H9 (cell line): ENCODE measurements at regions not wholly inside any gene's neighbourhood (a gene's known extent, or its start where the extent isn't known, plus 50 kb on each side); places are given as distances from the start of the nearest gene placed in this dataset.

Source experiments
- DNase-seq: peaks from one replicate; pipeline ENCODE4 v3.0.0-alpha.2; 2017
- H2AFZ ChIP-seq: one replicate; pipeline ENCODE4 v1.6.1; 2013; ENCODE audit warnings: mild to moderate bottlenecking, low read length, control low read depth, moderate library complexity
- H2AK5ac ChIP-seq: 2 replicates; pipeline ENCODE4 v1.6.1; 2013; ENCODE audit warnings: low read length, control low read depth, mixed read lengths; ENCODE audit not compliant: insufficient read length
- H2BK120ac ChIP-seq: one replicate; pipeline ENCODE4 v1.6.1; 2013; ENCODE audit warnings: low read depth, mild to moderate bottlenecking, low read length, control low read depth, inconsistent platforms; ENCODE audit not compliant: poor library complexity, severe bottlenecking
- H2BK12ac ChIP-seq: 2 replicates; pipeline ENCODE4 v1.6.1; 2013; ENCODE audit warnings: low read length, control low read depth, mixed read lengths, low read depth; ENCODE audit not compliant: insufficient read length
- H2BK15ac ChIP-seq: 2 replicates; pipeline ENCODE4 v1.6.1; 2013; ENCODE audit warnings: low read depth, low read length, control low read depth
- H2BK20ac ChIP-seq: one replicate; pipeline ENCODE4 v1.6.1; 2013; ENCODE audit warnings: low read depth, mild to moderate bottlenecking, low read length, control low read depth, inconsistent platforms; ENCODE audit not compliant: poor library complexity, severe bottlenecking
- H2BK5ac ChIP-seq: 2 replicates; pipeline ENCODE4 v1.6.1; 2013; ENCODE audit warnings: low read length, control low read depth, mixed read lengths; ENCODE audit not compliant: insufficient read length
- H3K14ac ChIP-seq: 2 replicates; pipeline ENCODE4 v1.6.1; 2013; ENCODE audit warnings: low read length, control low read depth; ENCODE audit not compliant: insufficient read depth
- H3K18ac ChIP-seq: 2 replicates; pipeline ENCODE4 v1.6.1; 2013; ENCODE audit warnings: low read depth, mild to moderate bottlenecking, mixed read lengths, low read length, control low read depth; ENCODE audit not compliant: insufficient read length
- H3K23ac ChIP-seq: 2 replicates; pipeline ENCODE4 v1.6.1; 2013; ENCODE audit warnings: low read length, control low read depth, mixed read lengths, low read depth; ENCODE audit not compliant: insufficient read length
- H3K23me2 ChIP-seq: 2 replicates; pipeline ENCODE4 v1.6.1; 2013; ENCODE audit warnings: low read depth, mild to moderate bottlenecking, mixed read lengths, low read length, control low read depth; ENCODE audit not compliant: insufficient read length, poor library complexity, severe bottlenecking
- H3K27ac ChIP-seq: 2 replicates; pipeline ENCODE4 v1.5.1; 2013; ENCODE audit warnings: low read length, control low read depth, mixed read lengths, low read depth; ENCODE audit not compliant: insufficient read length
- H3K27me3 ChIP-seq: 2 replicates; pipeline ENCODE4 v1.6.1; 2013; ENCODE audit warnings: low read length, control low read depth, inconsistent platforms; ENCODE audit not compliant: insufficient read depth
- H3K4ac ChIP-seq: 2 replicates; pipeline ENCODE4 v1.6.1; 2013; ENCODE audit warnings: low read depth, mild to moderate bottlenecking, control low read depth, inconsistent platforms, low read length, moderate library complexity
- H3K4me1 ChIP-seq: 2 replicates; pipeline ENCODE4 v1.6.1; 2013; ENCODE audit warnings: low read length, control low read depth, inconsistent platforms; ENCODE audit not compliant: insufficient read depth
- H3K4me2 ChIP-seq: 2 replicates; pipeline ENCODE4 v1.6.1; 2013; ENCODE audit warnings: low read length, control low read depth, mixed read lengths; ENCODE audit not compliant: insufficient read length, insufficient read depth
- H3K56ac ChIP-seq: 2 replicates; pipeline ENCODE4 v1.6.1; 2013; ENCODE audit warnings: low read depth, mild to moderate bottlenecking, mixed read lengths, low read length, control low read depth; ENCODE audit not compliant: insufficient read length
- H3K79me1 ChIP-seq: 2 replicates; pipeline ENCODE4 v1.6.1; 2013; ENCODE audit warnings: low read depth, mild to moderate bottlenecking, moderate library complexity, low read length, control low read depth, inconsistent platforms; ENCODE audit not compliant: insufficient read depth, poor library complexity, severe bottlenecking
- H3K79me2 ChIP-seq: 2 replicates; pipeline ENCODE4 v1.6.1; 2013; ENCODE audit warnings: low read length, control low read depth, inconsistent platforms; ENCODE audit not compliant: insufficient read depth
- H3K9ac ChIP-seq: 2 replicates; pipeline ENCODE4 v1.6.1; 2013; ENCODE audit warnings: low read length, control low read depth, mixed read lengths; ENCODE audit not compliant: insufficient read length; ENCODE audit errors: extremely low read depth
- H3K9me3 ChIP-seq: one replicate; pipeline ENCODE4 v1.6.1; 2013; ENCODE audit warnings: low read depth, low read length, inconsistent platforms; ENCODE audit not compliant: control insufficient read depth
- H3T11ph ChIP-seq: one replicate; pipeline ENCODE4 v1.6.1; 2013; ENCODE audit warnings: mild to moderate bottlenecking, low read length, control low read depth, inconsistent platforms
- H4K20me1 ChIP-seq: one replicate; pipeline ENCODE4 v1.6.1; 2013; ENCODE audit not compliant: control insufficient read depth, insufficient read length, insufficient read depth
- H4K5ac ChIP-seq: 2 replicates; pipeline ENCODE4 v1.6.1; 2013; ENCODE audit warnings: low read depth, mild to moderate bottlenecking, mixed read lengths, low read length, control low read depth; ENCODE audit not compliant: insufficient read length
- H4K8ac ChIP-seq: replicated peaks from 2 replicates; pipeline ENCODE4 v1.6.1; 2013; ENCODE audit warnings: low read length, control low read depth, mixed read lengths, low read depth; ENCODE audit not compliant: insufficient read length
- H4K91ac ChIP-seq: 2 replicates; pipeline ENCODE4 v1.6.1; 2013; ENCODE audit warnings: low read depth, mild to moderate bottlenecking, moderate library complexity, mixed read lengths, low read length, control low read depth; ENCODE audit not compliant: insufficient read length
- H3K27ac Mint-ChIP-seq, 3 experiments: 2 replicates in 2 of 3; 3 replicates in 1 of 3; pipeline ENCODE4 v1.8.0; 2020 to 2021; ENCODE audit warnings: mixed read lengths in 3 of 3, mild to moderate bottlenecking in 1 of 3, moderate library complexity in 1 of 3
- H3K27me3 Mint-ChIP-seq: 2 replicates; pipeline ENCODE4 v1.8.0; 2021; ENCODE audit warnings: low read depth, mild to moderate bottlenecking, moderate library complexity, mixed read lengths
- H3K36me3 Mint-ChIP-seq, 3 experiments: 2 replicates in 2 of 3; 3 replicates in 1 of 3; pipeline ENCODE4 v1.8.0; 2020 to 2021; ENCODE audit warnings: low read depth in 3 of 3, mixed read lengths in 3 of 3; ENCODE audit not compliant: insufficient read depth in 1 of 3
- H3K4me1 Mint-ChIP-seq, 2 experiments: 2 replicates each; pipeline ENCODE4 v1.8.0; 2020; ENCODE audit warnings: mixed read lengths in 2 of 2
- H3K4me3 Mint-ChIP-seq, 2 experiments: 2 replicates in 1 of 2; 3 replicates in 1 of 2; pipeline ENCODE4 v1.8.0; 2020 to 2021; ENCODE audit warnings: mild to moderate bottlenecking in 2 of 2, mixed read lengths in 2 of 2, moderate library complexity in 1 of 2
- H3K9me3 Mint-ChIP-seq, 2 experiments: 2 replicates in 1 of 2; 3 replicates in 1 of 2; pipeline ENCODE4 v1.8.0; 2020; ENCODE audit warnings: mild to moderate bottlenecking in 2 of 2, mixed read lengths in 2 of 2, moderate library complexity in 1 of 2
- WGBS: extraction: QIAGEN DNeasy Blood & Tissue Kit; methylation state at CpG from one replicate; pipeline ENCODE4 v1.1.7; 2013; ENCODE audit warnings: missing lambda C conversion rate, low lambda C conversion rate, mixed read lengths; ENCODE audit not compliant: insufficient read length; ENCODE audit errors: extremely low coverage; 5-methylcytosine and 5-hydroxymethylcytosine counted together
- TF ChIP-seq, protein P1 (sequence below): fragments of 200-600 bp; sonication (generic); conservative IDR thresholded peaks from 3 replicates; pipeline ENCODE4 v1.8.0; 2021; ENCODE audit warnings: antibody characterized with exemption, mild to moderate bottlenecking

DNA sequence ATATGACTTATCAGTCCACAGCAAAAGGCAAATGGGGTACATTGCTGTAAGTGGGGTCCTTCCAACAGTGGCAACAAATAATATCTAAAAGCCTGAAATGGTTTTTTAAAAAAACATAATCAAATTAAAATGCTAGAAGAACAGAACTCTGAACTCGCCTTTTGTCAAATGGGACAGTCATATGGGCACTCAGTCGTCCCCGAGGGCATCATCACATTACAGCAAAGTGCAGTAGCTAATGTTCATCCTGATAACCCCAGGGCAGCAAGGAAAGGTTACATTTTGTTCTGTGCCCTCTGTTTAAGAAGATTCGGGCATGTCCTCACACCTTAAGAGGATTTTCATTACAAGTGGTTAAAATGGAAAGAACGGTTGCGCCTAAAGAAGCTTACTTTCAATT lies 997.9 kb upstream of the TENM3 start:
- no peak overlapping the region for H4K91ac ChIP-seq
- no CpG with 5 or more reads among the region's 6 CpGs for WGBS
- no peak overlapping the region for H3K27ac ChIP-seq
- peaks cover 4% of the 10 kb centered on the region in 2 experiments; a peak in 3 of 5 replicates for H3K9me3 Mint-ChIP-seq
- no peaks in the 10 kb centered on the region for H3K27me3 ChIP-seq
- no peak overlapping the region for H3K27ac Mint-ChIP-seq
- no peak overlapping the region for H2AFZ ChIP-seq
- no peak overlapping the region for H2BK12ac ChIP-seq
- no peaks in the 10 kb centered on the region for H3K79me1 ChIP-seq
- no peaks in the 10 kb centered on the region for H3K23me2 ChIP-seq
- H3K4me3 Mint-ChIP-seq: no peak overlapping the region
- no peak overlapping the region for H4K5ac ChIP-seq
- peaks cover 17 to 29% of the 10 kb centered on the region in 2 experiments for H3K4me1 Mint-ChIP-seq
- no peaks in the 10 kb centered on the region; the same call in 1 of the 2 replicates for H3K27me3 Mint-ChIP-seq
- H3K4me2 ChIP-seq: no peak overlapping the region
- no peak overlapping the region for H2BK120ac ChIP-seq
- no peak overlapping the region for H3K56ac ChIP-seq
- H3K36me3 Mint-ChIP-seq: peaks cover 0 to 4% (median 0%) of the 10 kb centered on the region in 3 experiments; a peak in 1 of 7 replicates
- H3K18ac ChIP-seq: no peak overlapping the region
- no peak overlapping the region for H2BK20ac ChIP-seq
- H2BK5ac ChIP-seq: no peak overlapping the region
- H3T11ph ChIP-seq: no peak overlapping the region
- no peak for DNase-seq
- no peak overlapping the region for H2AK5ac ChIP-seq
- TF ChIP-seq, protein P1, sequence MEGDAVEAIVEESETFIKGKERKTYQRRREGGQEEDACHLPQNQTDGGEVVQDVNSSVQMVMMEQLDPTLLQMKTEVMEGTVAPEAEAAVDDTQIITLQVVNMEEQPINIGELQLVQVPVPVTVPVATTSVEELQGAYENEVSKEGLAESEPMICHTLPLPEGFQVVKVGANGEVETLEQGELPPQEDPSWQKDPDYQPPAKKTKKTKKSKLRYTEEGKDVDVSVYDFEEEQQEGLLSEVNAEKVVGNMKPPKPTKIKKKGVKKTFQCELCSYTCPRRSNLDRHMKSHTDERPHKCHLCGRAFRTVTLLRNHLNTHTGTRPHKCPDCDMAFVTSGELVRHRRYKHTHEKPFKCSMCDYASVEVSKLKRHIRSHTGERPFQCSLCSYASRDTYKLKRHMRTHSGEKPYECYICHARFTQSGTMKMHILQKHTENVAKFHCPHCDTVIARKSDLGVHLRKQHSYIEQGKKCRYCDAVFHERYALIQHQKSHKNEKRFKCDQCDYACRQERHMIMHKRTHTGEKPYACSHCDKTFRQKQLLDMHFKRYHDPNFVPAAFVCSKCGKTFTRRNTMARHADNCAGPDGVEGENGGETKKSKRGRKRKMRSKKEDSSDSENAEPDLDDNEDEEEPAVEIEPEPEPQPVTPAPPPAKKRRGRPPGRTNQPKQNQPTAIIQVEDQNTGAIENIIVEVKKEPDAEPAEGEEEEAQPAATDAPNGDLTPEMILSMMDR: no peak
- no peaks in the 10 kb centered on the region for H3K9me3 ChIP-seq
- no peak overlapping the region for H3K14ac ChIP-seq
- no peak overlapping the region for H3K23ac ChIP-seq
- no peaks in the 10 kb centered on the region for H3K79me2 ChIP-seq
- no peaks in the 10 kb centered on the region for H4K20me1 ChIP-seq
- no peak overlapping the region for H3K9ac ChIP-seq
- no peak overlapping the region for H4K8ac ChIP-seq
- H2BK15ac ChIP-seq: no peak overlapping the region
- H3K4ac ChIP-seq: no peak overlapping the region
- H3K4me1 ChIP-seq: peaks cover 8% of the 10 kb centered on the region; the same call in 1 of the 2 replicates
